ENCODE measurements at regions not wholly inside any gene's neighbourhood (a gene's known extent, or its start where the extent isn't known, plus 50 kb on each side); places are given as distances from the start of the nearest gene placed in this dataset.

- FAIRE-seq (no peak), DNase-seq (ENCODE audit: insufficient read length, low spot score) (no peak)
Observed at GRCh38 chr11:33560729-33561128, 139.9 kb downstream of the C11orf91 start.

- FAIRE-seq, result no peak
- no peak for DNase-seq (ENCODE audit: insufficient read length, low spot score)
Observed at GRCh38 chr11:33559567-33559966, 141.1 kb downstream of the C11orf91 start.

GRCh38 chr11:33558097-33558496 is 142.5 kb downstream of the C11orf91 start:
- FAIRE-seq, result no peak

GRCh38 chr11:33557201-33557600 is 143.4 kb downstream of the C11orf91 start:
- no peak for DNase-seq (ENCODE audit: insufficient read length, low spot score)
- FAIRE-seq, result no peak

More at GRCh38 chr11:33558097-33558496, 142.5 kb downstream of the C11orf91 start:
- DNase-seq (ENCODE audit: insufficient read length, low spot score), result no peak

- no peak for FAIRE-seq
- DNase-seq (ENCODE audit: insufficient read length, low spot score), result no peak
Observed at GRCh38 chr11:33554219-33554618, 146.4 kb downstream of the C11orf91 start.

- no peak for FAIRE-seq
- DNase-seq (ENCODE audit: insufficient read length, low spot score), result no peak
Observed at GRCh38 chr11:33553486-33553885, 147.1 kb downstream of the C11orf91 start.

GRCh38 chr11:33552756-33553155 is 147.9 kb downstream of the C11orf91 start:
- FAIRE-seq, result no peak
- DNase-seq (ENCODE audit: insufficient read length, low spot score), result no peak

- DNase-seq (ENCODE audit: insufficient read length, low spot score) (no peak), FAIRE-seq (no peak)
Observed at GRCh38 chr11:33551051-33551450, 149.6 kb downstream of the C11orf91 start.

GRCh38 chr11:33549483-33549882 is 151.1 kb downstream of the C11orf91 start:
- FAIRE-seq, result no peak
- DNase-seq (ENCODE audit: insufficient read length, low spot score), result no peak

GRCh38 chr11:33545931-33546330 is 154.7 kb downstream of the C11orf91 start:
- no peak for DNase-seq (ENCODE audit: insufficient read length, low spot score)

GRCh38 chr11:33544593-33545373 is 155.8 kb downstream of the C11orf91 start:
- FAIRE-seq, result no peak
- DNase-seq (ENCODE audit: insufficient read length, low spot score), result no peak

More at GRCh38 chr11:33545931-33546330, 154.7 kb downstream of the C11orf91 start:
- no peak for FAIRE-seq

- no peak for FAIRE-seq
- DNase-seq (ENCODE audit: insufficient read length, low spot score), result no peak
Observed at GRCh38 chr11:33543823-33544222, 156.8 kb downstream of the C11orf91 start.

- FAIRE-seq, result no peak
- peak; percentile 50 for DNase-seq (ENCODE audit: insufficient read length, low spot score)
Observed at GRCh38 chr11:33542921-33543320, 157.7 kb downstream of the C11orf91 start.

- FAIRE-seq (no peak), DNase-seq (ENCODE audit: insufficient read length, low spot score) (no peak)
Observed at GRCh38 chr11:33540946-33541915, 159.4 kb downstream of the C11orf91 start.

GRCh38 chr11:33540427-33540826 is 160.2 kb downstream of the C11orf91 start:
- no peak for DNase-seq (ENCODE audit: insufficient read length, low spot score)
- FAIRE-seq, result no peak

- DNase-seq (ENCODE audit: insufficient read length, low spot score) (no peak), FAIRE-seq (no peak)
Observed at GRCh38 chr11:33539751-33540150, 160.9 kb downstream of the C11orf91 start.

GRCh38 chr11:33538726-33539125 is 161.9 kb downstream of the C11orf91 start:
- FAIRE-seq (no peak), DNase-seq (ENCODE audit: insufficient read length, low spot score) (no peak)

- FAIRE-seq (no peak), DNase-seq (ENCODE audit: insufficient read length, low spot score) (no peak)
Observed at GRCh38 chr11:33536178-33536577, 164.4 kb downstream of the C11orf91 start.

GRCh38 chr11:33534575-33534974 is 166.1 kb downstream of the C11orf91 start:
- FAIRE-seq (no peak), DNase-seq (ENCODE audit: insufficient read length, low spot score) (no peak)

GRCh38 chr11:33533386-33534052 is 167.1 kb downstream of the C11orf91 start:
- DNase-seq (ENCODE audit: insufficient read length, low spot score) (no peak), FAIRE-seq (no peak)

Data from GM19239 (cell line).